Neuronal stem cell (in vitro differentiated cells): ENCODE measurements at regions not wholly inside any gene's neighbourhood (a gene's known extent, or its start where the extent isn't known, plus 50 kb on each side); places are given as distances from the start of the nearest gene placed in this dataset.
A peak's percentile ranks its signal among the peaks of the same experiment; 100 is the strongest.

Experiments
- DNase-seq: peaks from one replicate; pipeline ENCODE4 v3.0.0-alpha.2; 2013; ENCODE audit warnings: low spot score
- H2AFZ ChIP-seq: one replicate; pipeline ENCODE4 v1.6.1; 2013; ENCODE audit warnings: mild to moderate bottlenecking, low read length, inconsistent platforms
- H2AK5ac ChIP-seq: 2 replicates; pipeline ENCODE4 v1.6.1; 2013; ENCODE audit warnings: low read depth, mild to moderate bottlenecking, inconsistent platforms, low read length, moderate library complexity, mixed read lengths
- H2BK120ac ChIP-seq: 2 replicates; pipeline ENCODE4 v1.6.1; 2013; ENCODE audit warnings: low read depth, mild to moderate bottlenecking, inconsistent platforms, low read length, moderate library complexity, mixed read lengths
- H2BK12ac ChIP-seq: one replicate; pipeline ENCODE4 v1.6.1; 2013; ENCODE audit warnings: low read length, inconsistent platforms
- H2BK15ac ChIP-seq: 2 replicates; pipeline ENCODE4 v1.6.1; 2013; ENCODE audit warnings: mild to moderate bottlenecking, low read length, inconsistent platforms, mixed read lengths
- H2BK5ac ChIP-seq: one replicate; pipeline ENCODE4 v1.6.1; 2013; ENCODE audit warnings: inconsistent platforms, mild to moderate bottlenecking, low read length, moderate library complexity
- H3K14ac ChIP-seq: one replicate; pipeline ENCODE4 v1.6.1; 2013; ENCODE audit warnings: low read length, inconsistent platforms
- H3K18ac ChIP-seq: 2 replicates; pipeline ENCODE4 v1.6.1; 2013; ENCODE audit warnings: low read length, inconsistent platforms
- H3K23ac ChIP-seq: 2 replicates; pipeline ENCODE4 v1.6.1; 2013; ENCODE audit warnings: low read depth, mild to moderate bottlenecking, mixed read lengths, low read length, inconsistent platforms; ENCODE audit not compliant: poor library complexity
- H3K27ac ChIP-seq: replicated peaks from 3 replicates; pipeline ENCODE4 v1.5.1; 2013; ENCODE audit warnings: low read length, inconsistent platforms
- H3K27me3 ChIP-seq, 3 experiments: 2 replicates each; pipeline ENCODE4 v1.6.1; 2013; ENCODE audit warnings: low read length in 3 of 3, mild to moderate bottlenecking in 2 of 3, inconsistent platforms in 1 of 3, low read depth in 1 of 3, mixed read lengths in 1 of 3, moderate library complexity in 1 of 3; ENCODE audit not compliant: control insufficient read depth in 3 of 3, insufficient read depth in 3 of 3
- H3K36me3 ChIP-seq, 2 donors: replicated peaks in 1 of 2; 2 replicates each; pipeline ENCODE4 v1.6.1; 2013; ENCODE audit warnings: low read length in 2 of 2; ENCODE audit not compliant: control insufficient read depth in 2 of 2, insufficient read depth in 2 of 2
- H3K4ac ChIP-seq: 2 replicates; pipeline ENCODE4 v1.6.1; 2013; ENCODE audit warnings: inconsistent platforms, mild to moderate bottlenecking, low read length, moderate library complexity
- H3K4me1 ChIP-seq, 2 donors: 1 replicate in 1 of 2; 2 replicates in 1 of 2; pipeline ENCODE4 v1.6.1; 2013; ENCODE audit warnings: low read length in 2 of 2, low read depth in 1 of 2; ENCODE audit not compliant: control insufficient read depth in 2 of 2, insufficient read depth in 1 of 2
- H3K4me2 ChIP-seq: one replicate; pipeline ENCODE4 v1.6.1; 2013; ENCODE audit warnings: mild to moderate bottlenecking, low read length, inconsistent platforms; ENCODE audit not compliant: insufficient read depth, poor library complexity, severe bottlenecking
- H3K4me3 ChIP-seq, 2 donors: 2 replicates each; pipeline ENCODE4 v1.5.1; 2013; ENCODE audit warnings: low read length in 2 of 2, mild to moderate bottlenecking in 2 of 2, inconsistent platforms in 1 of 2, moderate library complexity in 1 of 2
- H3K79me1 ChIP-seq: one replicate; pipeline ENCODE4 v1.6.1; 2013; ENCODE audit warnings: low read depth, mild to moderate bottlenecking, inconsistent platforms, low read length, moderate library complexity
- H3K9ac ChIP-seq: one replicate; pipeline ENCODE4 v1.6.1; 2013; ENCODE audit warnings: mild to moderate bottlenecking, low read depth, low read length, inconsistent platforms; ENCODE audit not compliant: poor library complexity
- H3K9me3 ChIP-seq, 2 donors: replicated peaks in 1 of 2; 2 replicates each; pipeline versions ENCODE3 to v1.6.1; 2013; ENCODE audit warnings: low read length in 2 of 2, mild to moderate bottlenecking in 2 of 2, inconsistent platforms in 1 of 2, low read depth in 1 of 2, mixed read lengths in 1 of 2, moderate library complexity in 1 of 2; ENCODE audit not compliant: control insufficient read depth in 2 of 2, insufficient read depth in 1 of 2
- H4K8ac ChIP-seq: one replicate; pipeline ENCODE4 v1.6.1; 2013; ENCODE audit warnings: low read depth, mild to moderate bottlenecking, inconsistent platforms, low read length, moderate library complexity
- H4K91ac ChIP-seq: one replicate; pipeline ENCODE4 v1.6.1; 2013; ENCODE audit warnings: low read length, low read depth, mild to moderate bottlenecking, inconsistent platforms; ENCODE audit not compliant: poor library complexity
- WGBS, 2 donors: extraction: QIAGEN DNeasy Blood & Tissue Kit; methylation state at CpG; one replicate each; pipeline ENCODE4 v1.1.7; 2013; ENCODE audit warnings: missing lambda C conversion rate in 2 of 2, mixed read lengths in 1 of 2; ENCODE audit not compliant: insufficient read length in 2 of 2, insufficient replicate concordance in 1 of 2; ENCODE audit errors: extremely low coverage in 2 of 2; 5-methylcytosine and 5-hydroxymethylcytosine counted together

GRCh38 chr19:30158067-30158892, 213.9 kb upstream of the ZNF536 start:
- Histone ChIP-seq H4K91ac (no peak overlapping the region), H3K18ac (peak overlapping the region; percentile 59), H3K9me3 (no peaks in the 10 kb centered on the region), H3K23ac (no peak overlapping the region), H3K36me3 (no peaks in the 10 kb centered on the region), H4K8ac (no peak overlapping the region), H2BK15ac (no peak overlapping the region), H3K27ac (no peak overlapping the region), H3K4ac (no peak overlapping the region), H3K14ac (no peak overlapping the region), H2AK5ac (peak overlapping the region; percentile 40), H3K9ac (no peak overlapping the region), H2BK12ac (no peak overlapping the region), H2AFZ (no peak overlapping the region), H3K79me1 (no peaks in the 10 kb centered on the region), H2BK120ac (no peak overlapping the region), H3K4me2 (no peak overlapping the region), H3K4me1 (no peaks in the 10 kb centered on the region), H2BK5ac (no peak overlapping the region), H3K27me3 (peaks cover 0 to 13% (median 0%) of the 10 kb centered on the region in 3 experiments), H3K4me3 (no peak overlapping the region)
- WGBS, 2 donors, result no CpG with 5 or more reads among the region's 11 CpGs
- no peak for DNase-seq

- H3K14ac ChIP-seq, result no peak overlapping the region
- H4K8ac ChIP-seq, result no peak overlapping the region
- H3K4ac ChIP-seq, result no peak overlapping the region
- no peaks in the 10 kb centered on the region for H3K4me1 ChIP-seq
- no peak overlapping the region for H3K4me3 ChIP-seq
- no peak for DNase-seq
- H3K27me3 ChIP-seq, result peaks cover 0 to 8% (median 0%) of the 10 kb centered on the region in 3 experiments
- no peaks in the 10 kb centered on the region for H3K79me1 ChIP-seq
- WGBS, 2 donors, result no CpG with 5 or more reads among the region's 2 CpGs
- H2BK5ac ChIP-seq, result no peak overlapping the region
- no peak overlapping the region for H2BK15ac ChIP-seq
- no peak overlapping the region for H4K91ac ChIP-seq
- H2AFZ ChIP-seq, result no peak overlapping the region
- H2BK120ac ChIP-seq, result no peak overlapping the region
- H2BK12ac ChIP-seq, result no peak overlapping the region
- no peak overlapping the region for H3K18ac ChIP-seq
- no peak overlapping the region for H3K4me2 ChIP-seq
- no peaks in the 10 kb centered on the region for H3K36me3 ChIP-seq
- no peaks in the 10 kb centered on the region for H3K9me3 ChIP-seq
- H3K27ac ChIP-seq, result no peak overlapping the region
- H3K9ac ChIP-seq, result no peak overlapping the region
- no peak overlapping the region for H3K23ac ChIP-seq
- peak overlapping the region; percentile 40 for H2AK5ac ChIP-seq
These were observed 213.3 kb upstream of the ZNF536 start for GRCh38 chr19:30158893-30159245.

DNA sequence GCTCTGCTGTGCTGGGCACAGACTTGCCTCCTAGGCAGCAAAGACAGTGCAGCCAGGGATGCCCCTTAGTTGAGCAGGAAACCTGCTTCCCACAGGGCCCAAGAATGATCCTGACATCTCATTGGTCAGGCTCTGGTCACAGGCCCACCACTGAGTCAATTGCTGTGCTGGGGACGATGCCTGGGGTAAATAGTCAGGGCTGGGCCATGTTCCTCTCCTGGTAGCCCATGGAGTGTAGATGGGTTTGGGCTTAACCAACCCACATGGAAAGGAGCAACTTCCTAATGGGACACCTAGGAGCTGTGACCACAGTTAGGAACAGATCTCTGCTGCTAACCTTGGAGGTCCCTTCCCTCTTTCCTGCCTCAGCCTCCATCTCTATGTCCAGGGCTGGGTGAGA, 212.5 kb upstream of the ZNF536 start:
- Histone ChIP-seq H2BK15ac (no peak overlapping the region), H3K4me2 (no peak overlapping the region), H3K36me3 (no peaks in the 10 kb centered on the region), H3K4me3 (no peak overlapping the region), H3K9ac (no peak overlapping the region), H3K14ac (no peak overlapping the region), H2BK120ac (no peak overlapping the region), H3K27ac (no peak overlapping the region), H3K9me3 (no peaks in the 10 kb centered on the region), H3K23ac (no peak overlapping the region), H4K8ac (no peak overlapping the region), H3K27me3 (peaks cover 0 to 2% (median 0%) of the 10 kb centered on the region in 3 experiments), H2AFZ (no peak overlapping the region), H2BK12ac (no peak overlapping the region), H4K91ac (no peak overlapping the region), H3K4ac (no peak overlapping the region), H3K4me1 (no peaks in the 10 kb centered on the region), H3K79me1 (no peaks in the 10 kb centered on the region), H2BK5ac (no peak overlapping the region), H3K18ac (no peak overlapping the region), H2AK5ac (peak overlapping the region; percentile 3)
- DNase-seq, result no peak
- no CpG with 5 or more reads among the region's 1 CpG for WGBS, 2 donors

- H3K4me3 ChIP-seq, result no peak overlapping the region
- no peak overlapping the region for H3K14ac ChIP-seq
- no peak overlapping the region for H4K91ac ChIP-seq
- H3K4me1 ChIP-seq, result no peaks in the 10 kb centered on the region
- H3K9me3 ChIP-seq, result no peaks in the 10 kb centered on the region
- H2BK15ac ChIP-seq, result no peak overlapping the region
- H3K23ac ChIP-seq, result no peak overlapping the region
- no peak overlapping the region for H2AFZ ChIP-seq
- no CpG with 5 or more reads among the region's 9 CpGs for WGBS, 2 donors
- H2BK120ac ChIP-seq, result no peak overlapping the region
- no peak overlapping the region for H3K4me2 ChIP-seq
- H3K27ac ChIP-seq, result no peak overlapping the region
- no peak overlapping the region for H2BK12ac ChIP-seq
- no peak overlapping the region for H2AK5ac ChIP-seq
- H4K8ac ChIP-seq, result no peak overlapping the region
- no peaks in the 10 kb centered on the region for H3K79me1 ChIP-seq
- no peak overlapping the region for H3K4ac ChIP-seq
- no peaks in the 10 kb centered on the region for H3K27me3 ChIP-seq
- no peak for DNase-seq
- H3K36me3 ChIP-seq, result no peaks in the 10 kb centered on the region
- H3K18ac ChIP-seq, result no peak overlapping the region
- H2BK5ac ChIP-seq, result no peak overlapping the region
- no peak overlapping the region for H3K9ac ChIP-seq
These were observed 211.8 kb upstream of the ZNF536 start for GRCh38 chr19:30160426-30160825.
